Liver (tissue), 3 donors: ENCODE measurements at regions not wholly inside any gene's neighbourhood (a gene's known extent, or its start where the extent isn't known, plus 50 kb on each side); places are given as distances from the start of the nearest gene placed in this dataset.

Experiments used
- NR2F2 ChIP-seq: IDR thresholded peaks from 2 replicates; pipeline ENCODE4 v1.6.1; 2016; ENCODE audit warnings: antibody characterized with exemption
- TF ChIP-seq, protein P1 (sequence below): IDR thresholded peaks from 2 replicates; pipeline ENCODE4 v1.6.1; 2016; ENCODE audit warnings: antibody characterized with exemption
- TF ChIP-seq, protein P2 (sequence below): fragments of 150-350 bp; IDR thresholded peaks from 2 replicates; pipeline ENCODE4 v1.5.1; 2017; ENCODE audit warnings: improper control_type of control experiment, low read depth, low read length; ENCODE audit not compliant: missing input control
- donor health status: healthy.
- donor health status: healthy.

DNA sequence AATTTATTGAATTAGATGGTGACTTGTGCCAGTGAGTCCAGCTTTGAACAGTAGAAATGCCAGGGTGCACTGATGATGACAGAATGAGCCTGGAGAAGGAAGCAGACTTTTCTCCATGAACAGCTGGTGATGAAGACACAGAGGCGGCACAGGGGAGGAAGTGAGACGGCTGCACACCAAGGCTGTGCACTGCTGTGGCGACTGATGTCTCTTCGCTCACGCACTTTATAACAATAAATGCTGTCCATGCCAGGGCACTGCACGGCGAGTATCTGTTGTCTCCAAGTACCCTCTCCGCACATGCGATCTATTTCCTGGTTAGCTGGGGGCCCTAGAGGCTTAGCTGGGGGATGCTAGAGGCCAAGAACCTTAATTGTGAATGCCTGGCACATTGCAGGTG, 175.2 kb downstream of the TMEM200C start:
- no peak for TF ChIP-seq NR2F2
- TF ChIP-seq, protein P1, sequence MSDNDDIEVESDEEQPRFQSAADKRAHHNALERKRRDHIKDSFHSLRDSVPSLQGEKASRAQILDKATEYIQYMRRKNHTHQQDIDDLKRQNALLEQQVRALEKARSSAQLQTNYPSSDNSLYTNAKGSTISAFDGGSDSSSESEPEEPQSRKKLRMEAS: no peak
- TF ChIP-seq, protein P2, sequence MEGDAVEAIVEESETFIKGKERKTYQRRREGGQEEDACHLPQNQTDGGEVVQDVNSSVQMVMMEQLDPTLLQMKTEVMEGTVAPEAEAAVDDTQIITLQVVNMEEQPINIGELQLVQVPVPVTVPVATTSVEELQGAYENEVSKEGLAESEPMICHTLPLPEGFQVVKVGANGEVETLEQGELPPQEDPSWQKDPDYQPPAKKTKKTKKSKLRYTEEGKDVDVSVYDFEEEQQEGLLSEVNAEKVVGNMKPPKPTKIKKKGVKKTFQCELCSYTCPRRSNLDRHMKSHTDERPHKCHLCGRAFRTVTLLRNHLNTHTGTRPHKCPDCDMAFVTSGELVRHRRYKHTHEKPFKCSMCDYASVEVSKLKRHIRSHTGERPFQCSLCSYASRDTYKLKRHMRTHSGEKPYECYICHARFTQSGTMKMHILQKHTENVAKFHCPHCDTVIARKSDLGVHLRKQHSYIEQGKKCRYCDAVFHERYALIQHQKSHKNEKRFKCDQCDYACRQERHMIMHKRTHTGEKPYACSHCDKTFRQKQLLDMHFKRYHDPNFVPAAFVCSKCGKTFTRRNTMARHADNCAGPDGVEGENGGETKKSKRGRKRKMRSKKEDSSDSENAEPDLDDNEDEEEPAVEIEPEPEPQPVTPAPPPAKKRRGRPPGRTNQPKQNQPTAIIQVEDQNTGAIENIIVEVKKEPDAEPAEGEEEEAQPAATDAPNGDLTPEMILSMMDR: no peak
